ENCODE measurements at regions not wholly inside any gene's neighbourhood (a gene's known extent, or its start where the extent isn't known, plus 50 kb on each side); places are given as distances from the start of the nearest gene placed in this dataset.

- no peak for TF ChIP-seq BCL6B (tag by site-specific recombination; IDR thresholded peaks at IDR 0.05)
- TF ChIP-seq, protein P1, sequence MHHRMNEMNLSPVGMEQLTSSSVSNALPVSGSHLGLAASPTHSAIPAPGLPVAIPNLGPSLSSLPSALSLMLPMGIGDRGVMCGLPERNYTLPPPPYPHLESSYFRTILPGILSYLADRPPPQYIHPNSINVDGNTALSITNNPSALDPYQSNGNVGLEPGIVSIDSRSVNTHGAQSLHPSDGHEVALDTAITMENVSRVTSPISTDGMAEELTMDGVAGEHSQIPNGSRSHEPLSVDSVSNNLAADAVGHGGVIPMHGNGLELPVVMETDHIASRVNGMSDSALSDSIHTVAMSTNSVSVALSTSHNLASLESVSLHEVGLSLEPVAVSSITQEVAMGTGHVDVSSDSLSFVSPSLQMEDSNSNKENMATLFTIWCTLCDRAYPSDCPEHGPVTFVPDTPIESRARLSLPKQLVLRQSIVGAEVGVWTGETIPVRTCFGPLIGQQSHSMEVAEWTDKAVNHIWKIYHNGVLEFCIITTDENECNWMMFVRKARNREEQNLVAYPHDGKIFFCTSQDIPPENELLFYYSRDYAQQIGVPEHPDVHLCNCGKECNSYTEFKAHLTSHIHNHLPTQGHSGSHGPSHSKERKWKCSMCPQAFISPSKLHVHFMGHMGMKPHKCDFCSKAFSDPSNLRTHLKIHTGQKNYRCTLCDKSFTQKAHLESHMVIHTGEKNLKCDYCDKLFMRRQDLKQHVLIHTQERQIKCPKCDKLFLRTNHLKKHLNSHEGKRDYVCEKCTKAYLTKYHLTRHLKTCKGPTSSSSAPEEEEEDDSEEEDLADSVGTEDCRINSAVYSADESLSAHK (tag by site-specific recombination; IDR thresholded peaks at IDR 0.05), result no peak
- TF ChIP-seq ZNF280C (tag by site-specific recombination; IDR thresholded peaks at IDR 0.05), result no peak
- TF ChIP-seq SCRT1 (tag by site-specific recombination; IDR thresholded peaks at IDR 0.05; ENCODE audit: borderline replicate concordance), result peak; percentile 97
- TF ChIP-seq, protein P2, sequence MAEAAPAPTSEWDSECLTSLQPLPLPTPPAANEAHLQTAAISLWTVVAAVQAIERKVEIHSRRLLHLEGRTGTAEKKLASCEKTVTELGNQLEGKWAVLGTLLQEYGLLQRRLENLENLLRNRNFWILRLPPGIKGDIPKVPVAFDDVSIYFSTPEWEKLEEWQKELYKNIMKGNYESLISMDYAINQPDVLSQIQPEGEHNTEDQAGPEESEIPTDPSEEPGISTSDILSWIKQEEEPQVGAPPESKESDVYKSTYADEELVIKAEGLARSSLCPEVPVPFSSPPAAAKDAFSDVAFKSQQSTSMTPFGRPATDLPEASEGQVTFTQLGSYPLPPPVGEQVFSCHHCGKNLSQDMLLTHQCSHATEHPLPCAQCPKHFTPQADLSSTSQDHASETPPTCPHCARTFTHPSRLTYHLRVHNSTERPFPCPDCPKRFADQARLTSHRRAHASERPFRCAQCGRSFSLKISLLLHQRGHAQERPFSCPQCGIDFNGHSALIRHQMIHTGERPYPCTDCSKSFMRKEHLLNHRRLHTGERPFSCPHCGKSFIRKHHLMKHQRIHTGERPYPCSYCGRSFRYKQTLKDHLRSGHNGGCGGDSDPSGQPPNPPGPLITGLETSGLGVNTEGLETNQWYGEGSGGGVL (tag by site-specific recombination; IDR thresholded peaks at IDR 0.05), result no peak
Observed at GRCh38 chr1:48055876-48056764, 58.9 kb upstream of the TRABD2B start (continued).

GRCh38 chr1:48054232-48054631 is 57.0 kb upstream of the TRABD2B start:
- TF ChIP-seq EGR2 (tag by site-specific recombination; IDR thresholded peaks at IDR 0.05; ENCODE audit: low read depth) (peak; percentile 30; the same call in 1 of the 2 replicates), ZBTB44 (tag by site-specific recombination; IDR thresholded peaks at IDR 0.05) (no peak), ZNF184 (tag by site-specific recombination; IDR thresholded peaks at IDR 0.05) (no peak), ZNF416 (tag by site-specific recombination; IDR thresholded peaks at IDR 0.05) (no peak), ZNF366 (tag by site-specific recombination; conservative IDR thresholded peaks at IDR 0.05) (no peak), ZNF664 (tag by site-specific recombination; IDR thresholded peaks at IDR 0.05) (no peak), ZNF214 (tag by site-specific recombination; IDR thresholded peaks at IDR 0.05; ENCODE audit: borderline replicate concordance) (no peak), ZNF610 (tag by site-specific recombination; IDR thresholded peaks at IDR 0.05; ENCODE audit: borderline replicate concordance) (no peak), ZBTB20 (tag by site-specific recombination; IDR thresholded peaks at IDR 0.05) (no peak), ZNF580 (tag by site-specific recombination; IDR thresholded peaks at IDR 0.05) (no peak), ZFHX2 (tag by site-specific recombination; conservative IDR thresholded peaks at IDR 0.05) (peak; percentile 29; the same call in 1 of the 2 replicates), ZNF2 (tag by site-specific recombination; IDR thresholded peaks at IDR 0.05) (no peak), ZNF704 (tag by site-specific recombination; IDR thresholded peaks at IDR 0.05) (no peak), ZNF596 (tag by site-specific recombination; IDR thresholded peaks at IDR 0.05) (no peak)
- ChIA-PET POLR2A (no interaction called here), CTCF (interaction anchor here (0.7 to 7.5 kb wide), 3 partner anchors 8 to 107 kb away, joined by 3 to 73 read pairs (median 20); partner anchors contain the start of gene TRABD2B)

More at GRCh38 chr1:48054232-48054631, 57.0 kb upstream of the TRABD2B start:
- Histone ChIP-seq H3K27ac (ENCODE audit: extremely low read depth, low read depth, low read length) (no peak overlapping the region), H3K4me1 (ENCODE audit: control insufficient read depth, insufficient read depth, low read length) (peaks cover 13% of the 10 kb centered on the region), H3K4me3 (ENCODE audit: low read depth, low read length) (no peak overlapping the region), H3K9me3 (ENCODE audit: control insufficient read depth, insufficient read depth, low read depth, low read length) (no peaks in the 10 kb centered on the region), H3K36me3 (ENCODE audit: control insufficient read depth in 2 of 2, insufficient read depth in 1 of 2, low read length in 2 of 2) (no peaks in the 10 kb centered on the region)

Data from HEK293 (cell line).